Omental fat pad (tissue), 3 donors: ENCODE measurements at regions not wholly inside any gene's neighbourhood (a gene's known extent, or its start where the extent isn't known, plus 50 kb on each side); places are given as distances from the start of the nearest gene placed in this dataset.

Experiments used
- ATAC-seq: fragments of 150-250 bp; one replicate; pipeline ENCODE4 v1.9.1; 2016; ENCODE audit warnings: mild to moderate bottlenecking, moderate library complexity; ENCODE audit not compliant: low FRiP score
- DNase-seq: peaks from one replicate; pipeline ENCODE4 v3.0.0-alpha.2; 2019; ENCODE audit warnings: low spot score
- TF ChIP-seq, protein P1 (sequence below), 3 donors: fragments of 450-650 bp; IDR thresholded peaks; one replicate each; pipeline ENCODE4 v1.5.1; 2016 to 2017; ENCODE audit warnings: antibody characterized with exemption in 3 of 3, mild to moderate bottlenecking in 3 of 3, moderate library complexity in 2 of 3

- ATAC-seq = no peak
- DNase-seq = no peak
Measured at GRCh38 chr14:55805250-55805649, 225.2 kb downstream of the KTN1 start.

DNA sequence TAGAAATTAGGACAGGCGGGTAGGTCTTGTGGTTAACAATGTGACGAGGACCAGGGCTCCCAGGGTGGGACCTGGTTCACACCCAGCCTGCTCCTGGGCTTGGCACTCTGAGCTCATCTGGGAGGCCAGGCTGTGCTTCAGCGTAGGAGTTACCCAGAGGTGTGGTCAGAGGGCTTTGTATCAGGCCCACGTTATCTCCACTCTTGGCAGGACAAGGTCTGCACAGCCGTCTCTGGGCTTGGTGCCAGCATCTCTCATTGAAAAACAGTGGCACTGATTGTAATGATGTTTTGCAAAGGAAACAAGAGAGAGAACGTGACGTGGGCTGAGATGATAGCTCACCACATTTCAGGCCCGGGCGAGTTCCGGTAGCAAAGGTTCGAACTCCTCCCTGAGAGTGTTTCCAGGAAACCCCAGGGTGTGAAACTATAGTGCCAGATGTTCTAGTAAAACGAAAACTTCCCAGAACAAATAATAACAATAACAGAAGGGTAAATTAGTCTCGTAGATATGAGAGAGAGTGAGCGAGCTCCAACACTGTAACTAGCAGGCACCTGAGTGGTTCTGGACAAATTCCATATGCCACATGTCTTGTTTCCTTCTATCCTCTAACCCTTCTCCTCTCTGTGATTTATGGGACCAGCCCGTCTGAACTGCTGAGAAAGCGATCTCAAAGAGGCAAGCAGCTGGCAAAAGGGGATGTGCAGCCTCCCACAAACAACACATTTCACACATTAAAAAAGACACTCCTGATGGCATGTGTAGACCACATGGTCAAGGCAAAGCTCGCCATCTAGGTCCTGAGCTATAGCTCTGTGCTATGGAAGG, 227.3 kb downstream of the KTN1 start:
- peak; percentile 84 for ATAC-seq
- peak; percentile 85 for DNase-seq
- TF ChIP-seq, protein P1, sequence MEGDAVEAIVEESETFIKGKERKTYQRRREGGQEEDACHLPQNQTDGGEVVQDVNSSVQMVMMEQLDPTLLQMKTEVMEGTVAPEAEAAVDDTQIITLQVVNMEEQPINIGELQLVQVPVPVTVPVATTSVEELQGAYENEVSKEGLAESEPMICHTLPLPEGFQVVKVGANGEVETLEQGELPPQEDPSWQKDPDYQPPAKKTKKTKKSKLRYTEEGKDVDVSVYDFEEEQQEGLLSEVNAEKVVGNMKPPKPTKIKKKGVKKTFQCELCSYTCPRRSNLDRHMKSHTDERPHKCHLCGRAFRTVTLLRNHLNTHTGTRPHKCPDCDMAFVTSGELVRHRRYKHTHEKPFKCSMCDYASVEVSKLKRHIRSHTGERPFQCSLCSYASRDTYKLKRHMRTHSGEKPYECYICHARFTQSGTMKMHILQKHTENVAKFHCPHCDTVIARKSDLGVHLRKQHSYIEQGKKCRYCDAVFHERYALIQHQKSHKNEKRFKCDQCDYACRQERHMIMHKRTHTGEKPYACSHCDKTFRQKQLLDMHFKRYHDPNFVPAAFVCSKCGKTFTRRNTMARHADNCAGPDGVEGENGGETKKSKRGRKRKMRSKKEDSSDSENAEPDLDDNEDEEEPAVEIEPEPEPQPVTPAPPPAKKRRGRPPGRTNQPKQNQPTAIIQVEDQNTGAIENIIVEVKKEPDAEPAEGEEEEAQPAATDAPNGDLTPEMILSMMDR (IDR thresholded peaks at IDR 0.05) = no peak

More at GRCh38 chr14:55805250-55805649, 225.2 kb downstream of the KTN1 start:
- TF ChIP-seq, protein P1 (IDR thresholded peaks at IDR 0.05) = no peak

DNA sequence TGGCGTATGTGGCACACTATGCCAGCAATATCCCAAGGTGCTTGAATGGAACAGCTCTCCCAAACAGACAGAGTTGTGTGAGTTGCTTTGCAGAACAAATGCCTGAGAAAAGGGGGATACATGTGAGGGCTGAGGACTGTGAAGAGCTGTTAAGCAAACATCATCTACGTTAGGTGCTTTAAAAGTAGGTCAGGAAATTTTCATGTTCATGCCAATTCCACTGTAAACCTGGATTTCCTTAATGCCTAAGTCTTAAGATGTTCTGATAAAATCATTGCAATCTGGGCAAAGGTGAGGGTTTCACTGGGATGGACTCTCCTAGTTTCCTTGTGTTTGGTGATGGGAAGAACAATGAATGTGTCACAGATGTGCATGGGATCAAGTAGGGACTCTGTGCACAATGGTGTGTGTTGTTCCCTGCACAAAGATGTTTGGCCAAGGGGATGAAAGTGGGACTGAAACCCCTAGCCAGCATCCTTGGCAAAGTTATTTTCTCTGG, 227.9 kb downstream of the KTN1 start:
- ATAC-seq (no peak), DNase-seq (no peak)
- TF ChIP-seq, protein P1 (IDR thresholded peaks at IDR 0.05) = no peak

GRCh38 chr14:55813630-55814029, 233.6 kb downstream of the KTN1 start:
- TF ChIP-seq, protein P1 (IDR thresholded peaks at IDR 0.05) = no peak
- DNase-seq (no peak), ATAC-seq (no peak)

- DNase-seq (no peak), ATAC-seq (no peak)
Measured at GRCh38 chr14:55814064-55814463, 234.1 kb downstream of the KTN1 start.

GRCh38 chr14:55814873-55815272, 234.9 kb downstream of the KTN1 start:
- TF ChIP-seq, protein P1 (IDR thresholded peaks at IDR 0.05) = no peak
- no peak for ATAC-seq
- no peak for DNase-seq

More at GRCh38 chr14:55814064-55814463, 234.1 kb downstream of the KTN1 start:
- TF ChIP-seq, protein P1 (IDR thresholded peaks at IDR 0.05) = no peak

DNA sequence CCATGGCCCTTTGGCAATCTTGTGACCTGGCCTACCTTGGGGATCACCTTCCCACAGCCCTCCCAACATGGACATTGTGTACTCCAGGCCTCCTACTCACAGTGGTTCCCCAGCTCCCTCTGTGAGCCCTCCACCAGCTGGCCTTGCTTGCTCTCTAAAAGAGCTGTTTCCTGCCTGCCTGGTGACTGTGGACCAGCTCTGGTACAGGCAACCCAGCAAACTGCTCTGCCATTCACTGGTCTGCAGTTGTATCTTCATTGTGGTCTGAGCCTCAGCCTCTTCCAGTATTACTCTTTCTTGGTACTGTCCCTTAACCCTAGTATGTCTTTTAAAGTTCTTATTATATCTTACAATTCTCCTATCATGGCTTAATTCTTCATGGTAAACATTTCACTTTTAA, 236.2 kb downstream of the KTN1 start:
- ATAC-seq (no peak), DNase-seq (no peak)
- TF ChIP-seq, protein P1 (IDR thresholded peaks at IDR 0.05) = no peak
